IMR-90 (cell line): ENCODE measurements at regions not wholly inside any gene's neighbourhood (a gene's known extent, or its start where the extent isn't known, plus 50 kb on each side); places are given as distances from the start of the nearest gene placed in this dataset.

Experiments
- ATAC-seq: fragments of 200-7000 bp; cut with Tn5 transposase; 2 replicates; pipeline ENCODE4 v1.9.1; 2020; ENCODE audit warnings: low read depth, mild to moderate bottlenecking, moderate library complexity
- BruUV-seq: library from RNA; stranded (reverse); fragments of 400-500 nt; replicated peaks from 2 replicates; lab custom pipeline; 2021; lab: Mats Ljungman, UMichigan
- CTCF ChIA-PET: fragments of 300-600 bp; formaldehyde crosslinking; extraction: SDS; loops from one replicate; lab custom pipeline; 2021; ENCODE audit warnings: antibody characterized with exemption; lab: Yijun Ruan, JAX
- POLR2A ChIA-PET: fragments of 300-600 bp; sonication (Branson Sonifier 250); formaldehyde crosslinking; loops from one replicate; lab custom pipeline; 2022; ENCODE audit warnings: antibody characterized with exemption; ENCODE audit not compliant: unreplicated experiment; lab: Charles Lee
- DNase-seq: peaks from one replicate; pipeline ENCODE4 v3.0.0; 2013
- H2AFZ ChIP-seq: replicated peaks from 2 replicates; pipeline ENCODE3; 2013; ENCODE audit warnings: low read length, mild to moderate bottlenecking; ENCODE audit not compliant: poor library complexity
- H2AK5ac ChIP-seq: 2 replicates; pipeline ENCODE4 v1.6.1; 2013; ENCODE audit warnings: low read depth, low read length, inconsistent platforms
- H2AK9ac ChIP-seq: replicated peaks from 2 replicates; pipeline ENCODE3; 2013; ENCODE audit warnings: mild to moderate bottlenecking, low read depth, low read length, moderate library complexity; ENCODE audit not compliant: poor library complexity
- H2BK120ac ChIP-seq: 2 replicates; pipeline ENCODE4 v1.6.1; 2013; ENCODE audit warnings: low read depth, low read length, inconsistent platforms
- H2BK15ac ChIP-seq: 3 replicates; pipeline ENCODE4 v1.6.1; 2013; ENCODE audit warnings: low read depth, low read length, inconsistent platforms
- H2BK20ac ChIP-seq: 2 replicates; pipeline ENCODE4 v1.6.1; 2013; ENCODE audit warnings: low read depth, mild to moderate bottlenecking, inconsistent platforms, low read length, moderate library complexity
- H2BK5ac ChIP-seq: 2 replicates; pipeline ENCODE4 v1.6.1; 2013; ENCODE audit warnings: mild to moderate bottlenecking, low read depth, low read length, inconsistent platforms; ENCODE audit not compliant: poor library complexity, severe bottlenecking
- H3K14ac ChIP-seq: replicated peaks from 2 replicates; pipeline ENCODE4 v1.6.1; 2013; ENCODE audit warnings: low read depth, low read length, inconsistent platforms
- H3K18ac ChIP-seq: 2 replicates; pipeline ENCODE4 v1.6.1; 2013; ENCODE audit warnings: low read depth, low read length, control low read depth
- H3K23ac ChIP-seq: 2 replicates; pipeline ENCODE4 v1.6.1; 2013; ENCODE audit warnings: low read depth, low read length, inconsistent platforms
- H3K27ac ChIP-seq: 2 replicates; pipeline ENCODE4 v1.5.1; 2013; ENCODE audit warnings: mild to moderate bottlenecking, control low read depth, low read length; ENCODE audit not compliant: insufficient read depth
- H3K27me3 ChIP-seq: 2 replicates; pipeline ENCODE4 v1.6.1; 2013; ENCODE audit warnings: low read length; ENCODE audit not compliant: control insufficient read depth, insufficient read depth
- H3K36me3 ChIP-seq: 2 replicates; pipeline ENCODE4 v1.6.1; 2013; ENCODE audit warnings: low read length, mixed read lengths; ENCODE audit not compliant: control insufficient read depth, insufficient read depth
- H3K4ac ChIP-seq: 2 replicates; pipeline ENCODE4 v1.6.1; 2013; ENCODE audit warnings: low read depth, low read length, inconsistent platforms
- H3K4me1 ChIP-seq: 2 replicates; pipeline ENCODE4 v1.6.1; 2013; ENCODE audit warnings: low read length, mixed read lengths; ENCODE audit not compliant: control insufficient read depth, insufficient read depth
- H3K4me2 ChIP-seq: 2 replicates; pipeline ENCODE4 v1.6.1; 2013; ENCODE audit warnings: low read depth, mild to moderate bottlenecking, control low read depth, low read length, moderate library complexity
- H3K4me3 ChIP-seq: 2 replicates; pipeline ENCODE4 v1.5.1; 2013; ENCODE audit warnings: low read depth, mild to moderate bottlenecking, control low read depth, low read length, moderate library complexity; ENCODE audit not compliant: insufficient read depth
- H3K56ac ChIP-seq: 2 replicates; pipeline ENCODE4 v1.6.1; 2013; ENCODE audit warnings: low read length, inconsistent platforms; ENCODE audit not compliant: insufficient read depth; ENCODE audit errors: extremely low read depth
- H3K79me1 ChIP-seq, 2 experiments: 2 replicates each; pipeline ENCODE4 v1.6.1; 2013; ENCODE audit warnings: low read length in 2 of 2, inconsistent platforms in 1 of 2, low read depth in 1 of 2
- H3K9ac ChIP-seq: 2 replicates; pipeline ENCODE4 v1.6.1; 2013; ENCODE audit warnings: low read depth, low read length, control low read depth
- H3K9me1 ChIP-seq: 2 replicates; pipeline ENCODE4 v1.6.1; 2013; ENCODE audit warnings: low read length, inconsistent platforms; ENCODE audit not compliant: insufficient read depth
- H3K9me3 ChIP-seq: 2 replicates; pipeline ENCODE4 v1.6.1; 2013; ENCODE audit warnings: low read length; ENCODE audit not compliant: control insufficient read depth, insufficient read depth
- H4K20me1 ChIP-seq: 2 replicates; pipeline ENCODE4 v1.6.1; 2013; ENCODE audit warnings: low read length, inconsistent platforms; ENCODE audit not compliant: insufficient read depth
- H4K5ac ChIP-seq: 2 replicates; pipeline ENCODE4 v1.6.1; 2013; ENCODE audit warnings: mild to moderate bottlenecking, low read depth, low read length, control low read depth
- H4K8ac ChIP-seq, 2 experiments: 2 replicates each; pipeline ENCODE4 v1.6.1; 2013; ENCODE audit warnings: low read depth in 2 of 2, low read length in 2 of 2, control low read depth in 1 of 2, inconsistent platforms in 1 of 2
- H4K91ac ChIP-seq: 2 replicates; pipeline ENCODE4 v1.6.1; 2013; ENCODE audit warnings: low read depth, low read length, inconsistent platforms; ENCODE audit not compliant: insufficient read depth
- CEBPB ChIP-seq: IDR thresholded peaks from 2 replicates; pipeline ENCODE4 v1.6.1; 2012; ENCODE audit warnings: low read depth, low read length, improper control_type of control experiment
- MAFK ChIP-seq: IDR thresholded peaks from 2 replicates; pipeline ENCODE4 v1.6.1; 2012; ENCODE audit warnings: low read depth, low read length, improper control_type of control experiment
- MAZ ChIP-seq: IDR thresholded peaks from 2 replicates; pipeline ENCODE4 v1.6.1; 2012; ENCODE audit warnings: low read depth, mild to moderate bottlenecking, low read length, improper control_type of control experiment, moderate library complexity, borderline replicate concordance
- MXI1 ChIP-seq: IDR thresholded peaks from 2 replicates; pipeline ENCODE4 v1.6.1; 2012; ENCODE audit warnings: low read depth, mild to moderate bottlenecking, low read length, moderate library complexity, borderline replicate concordance
- RCOR1 ChIP-seq: IDR thresholded peaks from 2 replicates; pipeline ENCODE4 v1.6.1; 2012; ENCODE audit warnings: mild to moderate bottlenecking, low read length, improper control_type of control experiment; ENCODE audit not compliant: insufficient replicate concordance
- USF2 ChIP-seq: fragments of 150-350 bp; IDR thresholded peaks from 2 replicates; pipeline ENCODE4 v1.6.1; 2017; ENCODE audit warnings: mild to moderate bottlenecking, antibody characterized with exemption, low read length, low read depth
- WGBS, 2 experiments: methylation state at CpG; one replicate each; pipeline versions ENCODE4 v1.1.5 to v1.1.7; 2013; ENCODE audit warnings: missing lambda C conversion rate in 2 of 2; ENCODE audit not compliant: insufficient read length in 1 of 2; ENCODE audit errors: extremely low coverage in 2 of 2; 5-methylcytosine and 5-hydroxymethylcytosine counted together
- dilution Hi-C: fragments of 300-500 bp; cut with HindIII; formaldehyde crosslinking; loops from one replicate; pipeline ENCODE4 v1.14.3; 2018; ENCODE audit warnings: low sequenced_read_pairs; ENCODE audit not compliant: unreplicated experiment
- in situ Hi-C: fragments of 300-500 bp; cut with MboI; formaldehyde crosslinking; loops from 3 replicates; pipeline ENCODE4 v1.14.3; 2019; ENCODE audit warnings: low sequenced_read_pairs, inconsistent platforms, mixed read lengths
- intact Hi-C: fragments of 100-400 bp; cut with micrococcal nuclease; formaldehyde crosslinking; loops from 2 replicates; pipeline ENCODE4 v1.10.0; 2022

- no CpG with 5 or more reads among the region's 4 CpGs for WGBS, 2 experiments
- no TSS peak for BruUV-seq
Observed at GRCh38 chr1:38525343-38526043, 334.1 kb downstream of the RRAGC start.

More at GRCh38 chr1:38525343-38526043, 334.1 kb downstream of the RRAGC start:
- Histone ChIP-seq H3K23ac (no peak overlapping the region), H3K9me1 (no peaks in the 10 kb centered on the region), H3K9me3 (no peaks in the 10 kb centered on the region), H2AK5ac (no peak overlapping the region), H3K9ac (no peak overlapping the region), H3K4ac (no peak overlapping the region), H3K27ac (no peak overlapping the region), H4K5ac (no peak overlapping the region), H4K91ac (no peak overlapping the region), H2BK20ac (no peak overlapping the region), H2BK15ac (no peak overlapping the region), H3K27me3 (no peaks in the 10 kb centered on the region), H3K4me1 (no peaks in the 10 kb centered on the region), H2AFZ (no peak overlapping the region), H3K36me3 (no peaks in the 10 kb centered on the region), H3K4me2 (no peak overlapping the region), H2BK5ac (no peak overlapping the region), H3K14ac (no peak overlapping the region), H3K18ac (no peak overlapping the region), H3K4me3 (no peak overlapping the region), H2AK9ac (no peak overlapping the region), H2BK120ac (no peak overlapping the region), H4K8ac (no peak overlapping the region), H3K56ac (no peak overlapping the region), H4K20me1 (no peaks in the 10 kb centered on the region), H3K79me1 (no peaks in the 10 kb centered on the region)
- intact Hi-C loops = no loop called here
- dilution Hi-C loops = no loop called here
- in situ Hi-C loops = no loop called here
- TF ChIP-seq MAFK = no peak
- no peak for TF ChIP-seq MAZ
- no peak for TF ChIP-seq USF2
- no peak for TF ChIP-seq MXI1
- no peak for TF ChIP-seq RCOR1
- TF ChIP-seq CEBPB = no peak
- ChIA-PET CTCF (no interaction called here), POLR2A (no interaction called here)
- DNase-seq (no peak), ATAC-seq (no peak)
